GM21529 (cell line): ENCODE measurements at regions not wholly inside any gene's neighbourhood (a gene's known extent, or its start where the extent isn't known, plus 50 kb on each side); places are given as distances from the start of the nearest gene placed in this dataset.
A peak's percentile ranks its signal among the peaks of the same experiment; 100 is the strongest.

Experiments
- ATAC-seq: cut with Tn5 transposase; IDR thresholded peaks from one replicate; pipeline ENCODE4 v1.9.1; 2021; ENCODE audit not compliant: unreplicated experiment

- no peak for ATAC-seq
Observed at GRCh38 chr7:116083796-116084195, 53.2 kb upstream of the TFEC start.

GRCh38 chr7:116086547-116087045 is 56.0 kb upstream of the TFEC start:
- ATAC-seq = no peak

GRCh38 chr7:116087291-116087690 is 56.7 kb upstream of the TFEC start:
- ATAC-seq = no peak

DNA sequence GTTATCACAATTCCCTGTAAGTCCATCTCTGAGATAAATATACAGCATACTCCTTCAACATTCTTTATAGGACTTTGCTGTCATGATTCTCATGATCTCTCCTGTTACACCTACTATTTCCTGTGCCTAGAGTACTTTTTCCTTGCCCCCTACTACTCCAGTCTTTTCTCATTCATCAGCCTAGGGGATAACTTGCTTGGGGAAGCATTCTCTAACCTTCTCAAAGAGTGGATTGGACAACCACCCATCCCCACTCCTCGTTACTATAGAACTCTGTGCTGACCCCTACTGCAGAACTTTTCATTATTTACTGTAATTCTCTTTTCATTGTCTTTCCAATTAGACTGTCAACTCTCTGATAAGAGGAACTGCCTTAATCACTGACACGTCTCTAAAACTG is 57.4 kb upstream of the TFEC start:
- ATAC-seq = no peak

GRCh38 chr7:116089293-116089692 is 58.7 kb upstream of the TFEC start:
- ATAC-seq = no peak

DNA sequence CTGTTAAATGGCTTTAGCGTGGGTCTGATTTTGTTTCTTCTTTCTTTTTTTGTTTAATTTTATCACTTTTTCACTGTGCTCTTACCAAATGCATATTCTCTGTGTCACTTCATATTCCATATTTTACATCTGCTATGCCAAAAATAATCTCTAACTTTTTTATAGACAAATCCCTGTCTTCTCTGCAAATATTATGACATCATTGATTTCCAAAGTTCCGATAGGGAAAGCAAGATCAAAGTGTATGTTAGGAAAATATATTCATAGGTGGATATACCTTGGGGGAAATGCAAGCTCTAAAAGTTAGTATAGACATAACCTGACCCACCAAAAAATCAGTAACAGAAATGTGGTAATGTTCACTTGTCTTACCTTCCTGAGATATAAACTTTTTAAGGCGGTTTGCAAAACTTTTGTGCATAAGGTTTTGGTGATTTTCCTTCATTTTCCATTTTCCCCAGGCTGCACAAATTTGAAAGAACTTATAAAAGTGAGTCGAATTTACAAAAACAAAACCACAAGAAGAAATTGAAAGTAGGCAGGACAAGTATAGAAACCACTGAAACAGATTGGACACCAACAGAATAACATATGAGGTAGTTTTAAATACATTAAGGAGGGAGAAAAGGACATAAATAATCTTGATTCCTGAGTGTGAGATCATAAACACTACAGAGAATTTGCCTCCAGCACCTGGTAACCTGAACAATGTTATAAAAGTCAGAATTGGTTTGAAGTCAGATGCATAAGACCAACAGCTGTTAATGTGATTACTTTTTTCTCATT is 63.1 kb upstream of the TFEC start:
- ATAC-seq = no peak

DNA sequence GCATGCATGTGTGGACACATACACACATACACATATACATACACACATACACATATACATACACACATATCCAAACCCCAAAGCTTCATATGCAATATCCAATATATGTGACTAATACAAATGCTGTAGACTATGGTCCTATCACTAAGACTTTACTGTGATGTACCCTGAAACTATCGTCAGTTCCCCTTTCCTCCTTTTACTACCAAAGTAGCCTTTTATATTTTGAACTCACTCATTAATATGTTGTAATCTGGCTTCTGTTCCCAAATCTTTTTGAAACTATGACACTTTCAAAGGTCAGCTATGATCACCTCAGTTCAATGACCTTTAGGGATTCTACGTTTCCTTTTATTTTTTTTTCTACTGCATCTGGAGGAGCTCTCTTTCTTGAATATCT is 64.8 kb upstream of the TFEC start:
- no peak for ATAC-seq

DNA sequence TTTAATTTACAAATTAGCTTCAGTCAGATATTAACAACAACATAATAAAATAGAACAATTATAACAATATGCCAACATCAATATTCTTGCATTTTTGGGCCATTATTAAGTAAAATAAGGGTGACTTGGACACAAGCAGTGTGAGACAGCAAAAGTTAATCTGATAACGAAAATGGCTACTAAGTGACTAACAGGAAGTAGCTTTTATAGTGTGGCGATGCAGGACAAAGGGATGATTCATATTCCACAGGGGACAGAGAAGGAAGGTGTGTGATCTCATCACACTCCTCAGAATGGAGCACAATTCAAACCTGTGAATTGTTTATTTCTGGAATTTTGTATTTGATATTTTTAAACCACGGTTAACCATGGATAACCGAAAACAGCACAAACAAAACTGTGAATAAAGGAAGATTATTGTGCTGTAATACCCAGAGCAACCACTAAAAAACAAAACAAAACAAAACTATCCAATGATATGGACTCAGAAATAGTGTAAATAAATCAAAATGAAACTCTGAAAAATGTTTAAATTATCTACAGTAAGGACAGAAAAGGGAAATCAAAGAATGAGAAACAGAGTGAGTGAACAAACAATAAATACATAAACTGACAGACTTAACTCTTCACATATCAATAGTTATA is 66.9 kb upstream of the TFEC start:
- no peak for ATAC-seq

DNA sequence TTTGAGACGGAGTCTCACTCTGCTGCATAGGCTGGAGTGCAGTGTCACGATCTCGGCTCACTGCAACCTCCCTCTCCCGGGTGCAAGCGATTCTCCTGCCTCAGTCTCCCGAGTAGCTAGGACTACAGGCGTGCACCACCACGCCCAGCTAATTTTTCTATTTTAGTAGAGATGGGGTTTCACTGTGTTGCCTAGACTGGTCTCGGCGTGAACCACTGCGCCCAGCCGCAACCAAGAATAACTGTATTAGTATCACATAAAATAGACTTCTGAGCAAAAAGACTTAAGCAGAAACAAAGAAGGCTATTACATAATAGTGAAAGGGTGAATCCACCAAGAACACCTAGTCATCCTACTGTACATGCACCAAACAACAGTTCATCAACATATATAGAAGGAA is 67.6 kb upstream of the TFEC start:
- no peak for ATAC-seq

- ATAC-seq = no peak
Observed at GRCh38 chr7:116100626-116101025, 70.1 kb upstream of the TFEC start.

DNA sequence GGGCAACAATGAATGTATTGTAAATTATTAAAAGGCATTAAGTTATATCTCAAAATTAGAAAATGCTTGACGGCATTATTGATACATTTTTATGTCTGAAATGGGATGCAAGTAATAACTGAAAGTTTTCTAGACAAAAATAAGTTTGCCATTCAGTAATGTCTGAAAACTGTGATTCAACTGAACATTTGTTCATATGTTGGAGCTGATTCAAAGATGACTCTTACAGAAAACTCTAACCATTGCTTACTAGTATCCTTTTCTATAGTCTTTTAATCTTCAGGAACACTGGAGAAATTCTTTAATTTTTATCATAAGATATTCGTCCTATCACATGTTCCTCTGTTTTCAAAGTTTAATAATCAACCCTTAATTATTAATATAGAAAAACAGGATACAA is 71.1 kb upstream of the TFEC start:
- no peak for ATAC-seq

GRCh38 chr7:116111475-116111874 is 80.9 kb upstream of the TFEC start:
- ATAC-seq = no peak

- no peak for ATAC-seq
Observed at GRCh38 chr7:116113310-116113709, 82.7 kb upstream of the TFEC start.

DNA sequence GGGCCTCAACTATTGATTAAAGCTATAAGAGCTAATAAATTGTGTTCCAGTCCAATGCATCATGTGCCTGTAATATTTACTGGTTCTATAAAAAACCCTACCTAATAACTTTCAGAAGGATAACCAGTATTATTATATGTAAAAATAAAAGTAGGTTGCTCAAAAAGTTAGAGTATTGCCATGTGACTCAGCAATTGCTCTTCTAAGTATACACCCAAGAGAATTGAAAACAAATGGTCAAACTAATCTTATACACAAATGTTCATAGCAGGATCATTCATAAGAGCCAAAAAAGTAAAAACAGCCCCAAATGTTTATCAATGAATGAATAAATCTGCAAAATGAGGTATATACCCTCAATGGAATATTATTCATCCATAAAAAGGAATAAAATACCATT is 89.5 kb upstream of the TES start:
- ATAC-seq = no peak

GRCh38 chr7:116122972-116123595 is 87.3 kb upstream of the TES start:
- peak; percentile 72 for ATAC-seq

DNA sequence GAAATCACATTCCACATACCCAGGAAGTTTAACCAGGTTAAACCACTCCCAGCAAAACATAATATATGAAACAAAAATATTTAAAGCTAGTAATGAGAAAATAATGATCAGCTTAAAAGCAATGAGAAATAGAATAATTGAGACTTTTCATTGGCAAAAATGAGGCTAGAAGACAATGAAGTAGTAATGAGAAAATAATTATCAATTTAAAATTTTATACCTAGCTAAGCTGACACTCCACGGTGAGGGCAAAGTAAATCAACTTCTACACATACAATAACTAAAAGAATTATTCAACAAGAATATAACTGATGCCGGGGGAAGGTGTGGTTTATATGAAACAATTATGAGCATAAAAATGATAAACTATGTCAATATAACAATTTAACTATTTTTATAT is 82.2 kb upstream of the TES start:
- no peak for ATAC-seq

GRCh38 chr7:116135306-116135705 is 75.0 kb upstream of the TES start:
- no peak for ATAC-seq

DNA sequence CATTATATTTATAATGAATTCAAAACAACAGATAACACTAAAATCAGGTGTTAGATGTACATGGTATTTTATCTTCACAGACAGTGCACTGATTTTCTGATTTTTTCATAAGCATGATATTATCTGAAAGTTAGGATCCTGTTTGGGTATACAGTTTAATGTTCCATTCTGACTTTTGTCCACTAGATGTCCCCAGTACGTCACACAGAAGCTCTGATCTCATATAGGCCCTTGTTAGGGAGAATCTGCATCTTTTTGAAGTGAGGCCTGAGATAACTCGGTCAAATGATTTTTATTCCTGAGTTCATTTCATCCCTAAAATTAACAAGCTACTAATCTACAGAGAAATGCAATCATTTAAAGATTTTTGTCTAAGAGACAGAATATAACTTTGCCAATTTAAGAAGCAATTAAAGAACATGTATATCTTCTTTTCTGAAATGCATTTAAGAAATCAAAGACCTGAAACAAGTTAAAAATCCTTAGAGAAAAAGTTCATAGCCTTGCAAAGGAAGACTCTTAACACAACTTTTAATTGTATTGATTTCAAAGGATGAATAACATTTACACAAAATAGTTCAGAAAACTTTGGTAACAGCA is 72.0 kb upstream of the TES start:
- ATAC-seq = peak; percentile 96

DNA sequence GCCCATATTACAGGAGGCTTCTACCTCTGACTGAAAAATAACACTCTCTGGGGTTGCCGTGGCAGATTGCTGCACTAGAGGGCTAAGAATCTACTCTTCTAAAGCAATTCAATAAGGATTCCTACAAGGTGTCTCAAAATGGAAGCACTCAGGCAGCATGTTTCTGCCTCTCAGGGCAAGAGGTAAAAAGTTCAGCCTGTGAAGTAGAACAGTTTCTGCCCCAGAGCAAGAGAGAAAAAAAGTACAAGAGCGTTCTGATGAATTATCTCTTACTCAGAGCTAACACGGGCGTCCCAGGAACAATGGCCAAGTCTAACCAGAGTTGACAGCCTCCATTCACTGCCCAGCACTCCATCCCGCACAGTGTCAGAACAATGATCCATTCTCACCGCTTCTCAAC is 71.3 kb upstream of the TES start:
- no peak for ATAC-seq

DNA sequence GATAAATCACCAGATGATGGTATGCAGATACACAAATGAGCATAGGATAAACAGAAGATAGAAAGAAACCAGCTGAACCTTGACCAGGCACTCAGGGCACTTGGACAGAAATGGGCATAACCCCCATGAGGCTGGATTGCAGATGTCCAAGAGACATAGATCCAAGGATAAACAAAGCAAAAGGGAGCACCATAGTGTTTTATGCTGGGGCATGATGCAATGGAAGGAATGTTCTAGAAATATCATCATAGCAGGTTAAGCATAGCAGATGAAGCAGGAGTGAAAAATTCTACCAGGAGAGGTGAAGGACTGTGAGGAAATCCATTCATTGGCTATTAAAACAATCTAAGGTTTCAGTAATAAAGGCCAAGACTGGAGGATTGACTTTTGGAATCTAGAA is 70.5 kb upstream of the TES start:
- no peak for ATAC-seq

GRCh38 chr7:116142374-116142773 is 68.0 kb upstream of the TES start:
- no peak for ATAC-seq

DNA sequence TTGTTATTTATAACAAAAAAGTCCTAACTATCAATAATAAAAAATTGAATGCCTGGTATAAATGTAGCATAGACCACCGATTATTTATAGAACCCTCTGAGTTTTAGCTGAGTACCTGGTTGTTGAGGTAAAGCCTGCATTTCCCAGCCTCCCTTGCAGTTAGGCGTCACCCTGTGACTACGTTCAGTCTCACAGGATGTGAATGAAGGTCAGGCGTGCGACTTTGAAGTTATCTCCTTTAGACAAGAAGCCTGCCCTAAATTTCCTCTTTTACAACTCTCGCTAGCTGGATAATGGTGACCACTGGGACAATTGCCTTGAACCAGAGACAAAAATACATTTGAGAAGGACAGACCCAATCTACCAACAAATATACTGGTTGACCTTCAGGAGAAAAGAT is 67.5 kb upstream of the TES start:
- ATAC-seq = no peak
